ENCODE measurements at regions not wholly inside any gene's neighbourhood (a gene's known extent, or its start where the extent isn't known, plus 50 kb on each side); places are given as distances from the start of the nearest gene placed in this dataset.

DNA sequence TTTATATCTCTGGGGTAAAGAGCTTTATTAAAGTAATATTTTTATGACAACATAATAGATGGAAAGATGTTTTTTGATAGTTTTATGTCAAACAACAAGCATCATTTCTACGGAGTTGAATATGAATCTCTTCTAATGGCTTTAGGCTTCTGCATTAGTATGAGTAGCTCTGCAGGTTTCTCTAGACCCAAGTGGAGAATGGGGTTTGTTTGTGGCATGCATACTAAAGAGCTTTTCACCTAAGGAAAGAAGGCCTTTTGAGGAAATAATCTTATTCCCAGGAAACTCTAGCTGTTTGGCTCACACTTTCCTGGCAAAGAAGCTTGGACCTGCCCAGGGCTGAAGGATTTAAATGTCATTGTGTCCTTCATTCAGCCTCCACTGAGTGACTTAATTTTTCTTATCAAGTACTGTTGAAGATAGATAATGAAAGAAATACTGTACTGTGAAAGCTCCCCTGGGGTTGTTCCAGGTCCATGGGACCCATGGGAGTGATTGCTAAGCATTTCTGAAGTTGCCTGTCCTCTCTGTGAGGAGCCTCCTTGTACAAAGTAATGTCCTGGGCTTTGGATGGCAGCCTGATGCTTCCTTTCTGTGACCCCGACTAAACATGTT lies 469.3 kb downstream of the LRIG3 start:
- DNase-seq (ENCODE audit: low read depth), result no peak
- no peak overlapping the region for H3K4me3 ChIP-seq (ENCODE audit: low read depth, low read length)
- no peaks in the 10 kb centered on the region for H3K27me3 ChIP-seq (ENCODE audit: control insufficient read depth, insufficient read depth, low read length)
- H3K36me3 ChIP-seq (ENCODE audit: control insufficient read depth, insufficient read depth, low read length), result no peaks in the 10 kb centered on the region
- TF ChIP-seq, protein P1, sequence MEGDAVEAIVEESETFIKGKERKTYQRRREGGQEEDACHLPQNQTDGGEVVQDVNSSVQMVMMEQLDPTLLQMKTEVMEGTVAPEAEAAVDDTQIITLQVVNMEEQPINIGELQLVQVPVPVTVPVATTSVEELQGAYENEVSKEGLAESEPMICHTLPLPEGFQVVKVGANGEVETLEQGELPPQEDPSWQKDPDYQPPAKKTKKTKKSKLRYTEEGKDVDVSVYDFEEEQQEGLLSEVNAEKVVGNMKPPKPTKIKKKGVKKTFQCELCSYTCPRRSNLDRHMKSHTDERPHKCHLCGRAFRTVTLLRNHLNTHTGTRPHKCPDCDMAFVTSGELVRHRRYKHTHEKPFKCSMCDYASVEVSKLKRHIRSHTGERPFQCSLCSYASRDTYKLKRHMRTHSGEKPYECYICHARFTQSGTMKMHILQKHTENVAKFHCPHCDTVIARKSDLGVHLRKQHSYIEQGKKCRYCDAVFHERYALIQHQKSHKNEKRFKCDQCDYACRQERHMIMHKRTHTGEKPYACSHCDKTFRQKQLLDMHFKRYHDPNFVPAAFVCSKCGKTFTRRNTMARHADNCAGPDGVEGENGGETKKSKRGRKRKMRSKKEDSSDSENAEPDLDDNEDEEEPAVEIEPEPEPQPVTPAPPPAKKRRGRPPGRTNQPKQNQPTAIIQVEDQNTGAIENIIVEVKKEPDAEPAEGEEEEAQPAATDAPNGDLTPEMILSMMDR (IDR thresholded peaks at IDR 0.05; ENCODE audit: insufficient read depth, low read length, poor library complexity, severe bottlenecking), result no peak

DNA sequence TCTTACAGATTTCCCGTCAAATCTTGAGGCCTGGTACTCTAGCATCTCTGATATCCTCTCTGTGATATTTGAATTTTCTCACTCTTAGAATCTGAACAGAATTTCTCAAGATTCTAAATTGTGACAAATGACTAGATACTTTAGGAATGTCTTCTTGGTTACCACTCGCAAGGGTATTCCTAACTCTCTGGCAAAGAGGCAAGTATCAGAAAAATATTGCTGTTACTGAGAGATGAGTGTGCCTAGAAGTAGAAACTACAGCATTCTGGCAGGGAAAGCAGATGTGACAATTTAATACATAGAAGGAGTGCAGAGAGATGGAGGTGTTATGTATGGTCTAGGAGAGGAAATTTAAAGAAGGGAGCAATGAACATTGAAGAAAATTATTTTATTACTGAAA lies 467.8 kb downstream of the LRIG3 start:
- H3K36me3 ChIP-seq (ENCODE audit: control insufficient read depth, insufficient read depth, low read length), result no peaks in the 10 kb centered on the region
- H3K27me3 ChIP-seq (ENCODE audit: control insufficient read depth, insufficient read depth, low read length), result no peaks in the 10 kb centered on the region
- no peak overlapping the region for H3K4me3 ChIP-seq (ENCODE audit: low read depth, low read length)
- TF ChIP-seq, protein P1 (IDR thresholded peaks at IDR 0.05; ENCODE audit: insufficient read depth, low read length, poor library complexity, severe bottlenecking), result no peak
- DNase-seq (ENCODE audit: low read depth), result no peak

DNA sequence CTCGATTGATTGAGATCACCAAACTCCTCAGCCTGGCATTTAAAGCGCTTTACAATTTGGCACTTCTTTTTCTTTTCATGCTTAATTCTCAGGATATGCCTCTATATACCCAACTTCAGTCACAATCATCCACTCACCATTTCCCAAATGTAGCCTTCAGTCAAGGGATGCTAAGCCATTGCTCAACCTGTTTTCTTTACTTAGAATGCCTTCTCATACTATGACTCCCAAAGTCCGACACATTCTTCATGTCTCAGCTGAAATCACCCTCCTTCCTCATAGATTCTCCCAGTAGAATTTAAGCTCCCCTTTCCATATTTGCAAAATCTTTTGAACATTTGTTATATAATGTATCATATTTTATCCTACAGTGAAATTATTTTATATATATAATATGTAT lies 467.0 kb downstream of the LRIG3 start:
- no peaks in the 10 kb centered on the region for H3K27me3 ChIP-seq (ENCODE audit: control insufficient read depth, insufficient read depth, low read length)
- TF ChIP-seq, protein P1 (IDR thresholded peaks at IDR 0.05; ENCODE audit: insufficient read depth, low read length, poor library complexity, severe bottlenecking), result no peak
- H3K4me3 ChIP-seq (ENCODE audit: low read depth, low read length), result no peak overlapping the region
- no peaks in the 10 kb centered on the region for H3K36me3 ChIP-seq (ENCODE audit: control insufficient read depth, insufficient read depth, low read length)
- no peak for DNase-seq (ENCODE audit: low read depth)

DNA sequence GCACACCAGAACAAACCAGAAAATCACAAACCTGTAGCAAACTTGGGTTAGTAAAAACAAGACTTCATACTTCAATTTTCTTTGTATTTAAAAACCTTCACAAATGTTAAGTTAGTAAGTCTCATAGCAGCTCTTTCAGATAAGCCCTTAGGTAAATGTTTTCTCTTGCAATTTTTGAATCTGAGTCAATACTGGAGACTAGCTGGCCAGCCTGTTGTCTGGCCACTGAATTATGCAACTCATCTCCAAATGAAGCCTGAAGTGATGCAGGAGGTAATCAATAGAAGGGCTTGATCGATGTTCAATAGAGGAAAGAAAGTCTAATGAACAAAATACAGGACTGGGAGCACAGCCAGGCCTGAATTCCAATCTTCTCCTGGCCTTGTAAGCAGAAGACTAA lies 465.2 kb downstream of the LRIG3 start:
- no peak overlapping the region for H3K4me3 ChIP-seq (ENCODE audit: low read depth, low read length)
- H3K27me3 ChIP-seq (ENCODE audit: control insufficient read depth, insufficient read depth, low read length), result no peaks in the 10 kb centered on the region
- TF ChIP-seq, protein P1 (IDR thresholded peaks at IDR 0.05; ENCODE audit: insufficient read depth, low read length, poor library complexity, severe bottlenecking), result no peak
- no peak for DNase-seq (ENCODE audit: low read depth)
- no peaks in the 10 kb centered on the region for H3K36me3 ChIP-seq (ENCODE audit: control insufficient read depth, insufficient read depth, low read length)

DNA sequence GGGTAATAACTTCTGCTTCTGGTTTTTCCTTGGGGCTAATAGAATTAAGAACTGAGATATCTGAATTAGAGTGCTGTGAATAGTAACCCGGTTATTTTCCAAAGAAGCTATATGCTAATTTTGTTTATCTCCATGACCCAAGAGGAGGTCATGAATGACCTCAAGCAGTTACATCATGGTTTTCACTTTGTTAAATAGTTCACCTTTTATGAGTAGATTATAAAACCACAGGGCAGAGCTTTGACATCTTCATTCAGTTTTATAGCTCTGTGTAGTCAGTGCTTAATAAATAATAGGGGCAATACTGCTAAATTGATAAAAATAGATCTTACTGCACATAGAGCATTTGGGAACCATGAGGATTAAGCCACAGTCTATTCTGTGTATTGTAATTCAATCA lies 462.2 kb downstream of the LRIG3 start:
- TF ChIP-seq, protein P1 (IDR thresholded peaks at IDR 0.05; ENCODE audit: insufficient read depth, low read length, poor library complexity, severe bottlenecking), result no peak
- Histone ChIP-seq H3K27me3 (ENCODE audit: control insufficient read depth, insufficient read depth, low read length) (no peaks in the 10 kb centered on the region), H3K36me3 (ENCODE audit: control insufficient read depth, insufficient read depth, low read length) (no peaks in the 10 kb centered on the region), H3K4me3 (ENCODE audit: low read depth, low read length) (no peak overlapping the region)
- no peak for DNase-seq (ENCODE audit: low read depth)

DNA sequence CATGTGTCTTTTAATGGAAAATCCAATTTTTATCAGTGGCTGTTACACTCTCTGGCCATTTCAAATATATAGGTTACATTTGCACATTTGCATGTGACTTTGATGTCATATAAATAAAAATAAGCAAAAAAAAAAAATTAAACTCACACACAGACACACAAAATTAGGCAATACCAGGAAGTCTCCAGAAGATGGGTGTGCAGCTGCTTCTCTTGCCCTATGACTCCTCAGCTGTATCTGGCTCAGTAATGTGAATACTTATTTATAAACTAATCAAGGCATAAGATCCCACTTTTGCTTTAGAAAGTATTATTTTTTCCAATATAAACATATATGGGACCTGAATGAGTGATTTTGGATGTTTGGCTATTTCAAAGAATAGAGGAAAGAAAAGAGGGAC lies 461.1 kb downstream of the LRIG3 start:
- no peak overlapping the region for H3K4me3 ChIP-seq (ENCODE audit: low read depth, low read length)
- H3K27me3 ChIP-seq (ENCODE audit: control insufficient read depth, insufficient read depth, low read length), result no peaks in the 10 kb centered on the region
- no peaks in the 10 kb centered on the region for H3K36me3 ChIP-seq (ENCODE audit: control insufficient read depth, insufficient read depth, low read length)
- no peak for DNase-seq (ENCODE audit: low read depth)
- TF ChIP-seq, protein P1 (IDR thresholded peaks at IDR 0.05; ENCODE audit: insufficient read depth, low read length, poor library complexity, severe bottlenecking), result no peak

Measured in kidney epithelial cell (primary cell).